ENCODE measurements at regions not wholly inside any gene's neighbourhood (a gene's known extent, or its start where the extent isn't known, plus 50 kb on each side); places are given as distances from the start of the nearest gene placed in this dataset.

GRCh38 chr4:159464302-159464701 is 361.4 kb downstream of the RAPGEF2 start:
- H2AFZ ChIP-seq (ENCODE audit: low read depth, low read length): no peak overlapping the region
- ATAC-seq (ENCODE audit: insufficient read depth, low read depth) (no peak), DNase-seq (no peak)
- no peaks in the 10 kb centered on the region for H3K36me3 ChIP-seq (ENCODE audit: insufficient read depth, low read length)
- H3K27ac ChIP-seq (ENCODE audit: low read length): no peak overlapping the region
- H3K4me1 ChIP-seq (ENCODE audit: insufficient read depth, low read length): no peaks in the 10 kb centered on the region
- H3K4me2 ChIP-seq (ENCODE audit: insufficient read depth, low read length): no peak overlapping the region
- TF ChIP-seq CTCF (IDR thresholded peaks at IDR 0.05; ENCODE audit: borderline replicate concordance, extremely low read depth, low read length, poor library complexity, severe bottlenecking): no peak
- no peak for TF ChIP-seq EZH2 (IDR thresholded peaks at IDR 0.05; ENCODE audit: borderline replicate concordance, low read depth, low read length, severe bottlenecking)
- H3K79me2 ChIP-seq (ENCODE audit: insufficient read depth, low read length): no peaks in the 10 kb centered on the region
- H3K27me3 ChIP-seq (ENCODE audit: insufficient read depth, low read length, poor library complexity): no peaks in the 10 kb centered on the region
- no peak overlapping the region for H3K9ac ChIP-seq (ENCODE audit: low read depth, low read length)
- H3K9me3 ChIP-seq (ENCODE audit: insufficient read depth, low read length, severe bottlenecking): peaks cover 9% of the 10 kb centered on the region
- H3K4me3 ChIP-seq (ENCODE audit: low read depth in 1 of 2, low read length in 2 of 2): no peak overlapping the region
- H4K20me1 ChIP-seq (ENCODE audit: insufficient read depth, low read length): no peaks in the 10 kb centered on the region

- no peak overlapping the region for H3K4me2 ChIP-seq (ENCODE audit: insufficient read depth, low read length)
- TF ChIP-seq CTCF (IDR thresholded peaks at IDR 0.05; ENCODE audit: borderline replicate concordance, extremely low read depth, low read length, poor library complexity, severe bottlenecking): no peak
- TF ChIP-seq EZH2 (IDR thresholded peaks at IDR 0.05; ENCODE audit: borderline replicate concordance, low read depth, low read length, severe bottlenecking): no peak
- no peak overlapping the region for H3K4me3 ChIP-seq (ENCODE audit: low read depth in 1 of 2, low read length in 2 of 2)
- H3K9ac ChIP-seq (ENCODE audit: low read depth, low read length): no peak overlapping the region
- H3K27ac ChIP-seq (ENCODE audit: low read length): no peak overlapping the region
- H3K27me3 ChIP-seq (ENCODE audit: insufficient read depth, low read length, poor library complexity): no peaks in the 10 kb centered on the region
- H3K9me3 ChIP-seq (ENCODE audit: insufficient read depth, low read length, severe bottlenecking): no peaks in the 10 kb centered on the region
- no peaks in the 10 kb centered on the region for H3K36me3 ChIP-seq (ENCODE audit: insufficient read depth, low read length)
- H3K4me1 ChIP-seq (ENCODE audit: insufficient read depth, low read length): no peaks in the 10 kb centered on the region
- no peaks in the 10 kb centered on the region for H3K79me2 ChIP-seq (ENCODE audit: insufficient read depth, low read length)
- no peak for DNase-seq
- no peaks in the 10 kb centered on the region for H4K20me1 ChIP-seq (ENCODE audit: insufficient read depth, low read length)
- H2AFZ ChIP-seq (ENCODE audit: low read depth, low read length): no peak overlapping the region
- no peak for ATAC-seq (ENCODE audit: insufficient read depth, low read depth)
These were observed 374.0 kb downstream of the RAPGEF2 start for GRCh38 chr4:159476886-159477285.

DNA sequence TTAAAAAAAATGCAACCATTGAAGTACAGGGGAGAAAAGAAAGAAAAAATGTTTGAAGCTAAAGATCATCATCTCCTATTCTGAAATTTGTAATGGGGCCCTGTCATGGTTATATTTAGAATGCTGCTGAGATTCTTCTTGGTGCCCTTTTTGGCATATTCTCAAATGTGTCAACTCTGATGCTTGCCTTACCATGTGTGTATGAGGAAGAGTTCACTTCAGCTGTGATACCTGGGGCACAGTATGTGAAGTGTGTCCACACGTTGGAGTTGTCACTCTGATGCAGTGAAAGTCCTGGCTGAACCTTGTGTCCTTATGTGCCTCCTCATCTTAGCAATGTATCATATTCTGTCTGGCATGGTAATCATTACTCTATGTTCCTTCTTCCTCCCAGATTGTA is 377.9 kb downstream of the RAPGEF2 start:
- TF ChIP-seq CTCF (IDR thresholded peaks at IDR 0.05; ENCODE audit: borderline replicate concordance, extremely low read depth, low read length, poor library complexity, severe bottlenecking) (no peak), EZH2 (IDR thresholded peaks at IDR 0.05; ENCODE audit: borderline replicate concordance, low read depth, low read length, severe bottlenecking) (no peak)
- H3K27ac ChIP-seq (ENCODE audit: low read length): no peak overlapping the region
- H3K4me2 ChIP-seq (ENCODE audit: insufficient read depth, low read length): no peak overlapping the region
- H3K27me3 ChIP-seq (ENCODE audit: insufficient read depth, low read length, poor library complexity): no peaks in the 10 kb centered on the region
- no peak overlapping the region for H3K9ac ChIP-seq (ENCODE audit: low read depth, low read length)
- ATAC-seq (ENCODE audit: insufficient read depth, low read depth) (no peak), DNase-seq (no peak)
- no peak overlapping the region for H3K4me3 ChIP-seq (ENCODE audit: low read depth in 1 of 2, low read length in 2 of 2)
- no peaks in the 10 kb centered on the region for H3K4me1 ChIP-seq (ENCODE audit: insufficient read depth, low read length)
- no peaks in the 10 kb centered on the region for H3K79me2 ChIP-seq (ENCODE audit: insufficient read depth, low read length)
- no peaks in the 10 kb centered on the region for H4K20me1 ChIP-seq (ENCODE audit: insufficient read depth, low read length)
- no peaks in the 10 kb centered on the region for H3K36me3 ChIP-seq (ENCODE audit: insufficient read depth, low read length)
- no peak overlapping the region for H2AFZ ChIP-seq (ENCODE audit: low read depth, low read length)
- H3K9me3 ChIP-seq (ENCODE audit: insufficient read depth, low read length, severe bottlenecking): no peaks in the 10 kb centered on the region

- Histone ChIP-seq H3K27ac (ENCODE audit: low read length) (no peak overlapping the region), H3K27me3 (ENCODE audit: insufficient read depth, low read length, poor library complexity) (no peaks in the 10 kb centered on the region), H3K4me2 (ENCODE audit: insufficient read depth, low read length) (no peak overlapping the region), H3K4me1 (ENCODE audit: insufficient read depth, low read length) (no peaks in the 10 kb centered on the region), H3K9me3 (ENCODE audit: insufficient read depth, low read length, severe bottlenecking) (no peaks in the 10 kb centered on the region), H4K20me1 (ENCODE audit: insufficient read depth, low read length) (no peaks in the 10 kb centered on the region), H3K79me2 (ENCODE audit: insufficient read depth, low read length) (no peaks in the 10 kb centered on the region), H2AFZ (ENCODE audit: low read depth, low read length) (no peak overlapping the region), H3K36me3 (ENCODE audit: insufficient read depth, low read length) (no peaks in the 10 kb centered on the region), H3K4me3 (ENCODE audit: low read depth in 1 of 2, low read length in 2 of 2) (no peak overlapping the region), H3K9ac (ENCODE audit: low read depth, low read length) (no peak overlapping the region)
- DNase-seq: no peak
- no peak for TF ChIP-seq CTCF (IDR thresholded peaks at IDR 0.05; ENCODE audit: borderline replicate concordance, extremely low read depth, low read length, poor library complexity, severe bottlenecking)
- TF ChIP-seq EZH2 (IDR thresholded peaks at IDR 0.05; ENCODE audit: borderline replicate concordance, low read depth, low read length, severe bottlenecking): no peak
- ATAC-seq (ENCODE audit: insufficient read depth, low read depth): no peak
These were observed 379.1 kb downstream of the RAPGEF2 start for GRCh38 chr4:159481936-159482335.
